ENCODE measurements at regions not wholly inside any gene's neighbourhood (a gene's known extent, or its start where the extent isn't known, plus 50 kb on each side); places are given as distances from the start of the nearest gene placed in this dataset.
"Not testable (repeated sequence)": the region's sequence is repeated elsewhere in the genome, so short reads cannot be mapped to it uniquely, and the experiment has no call there.

GRCh38 chr4:187088070-187088799, 364.6 kb upstream of the FAT1 start:
- Histone ChIP-seq H3K36me3 (ENCODE audit: insufficient read depth, low read length) (no peaks in the 10 kb centered on the region), H3K4me1 (ENCODE audit: insufficient read depth, low read length) (no peaks in the 10 kb centered on the region), H3K27ac (ENCODE audit: low read depth, low read length) (no peak overlapping the region), H3K9me3 (ENCODE audit: control insufficient read depth in 1 of 2, low read length in 2 of 2) (no peaks in the 10 kb centered on the region), H3K4me3 (ENCODE audit: low read length in 2 of 2) (no peak overlapping the region), H3K27me3 (ENCODE audit: insufficient read depth, low read length) (no peaks in the 10 kb centered on the region)
- Mint-ChIP-seq H3K27ac (peak overlapping the region in 1 of 7 donors; percentile 29), H3K4me3 (no peak overlapping the region), H3K36me3 (no peaks in the 10 kb centered on the region), H3K9me3 (peaks cover 0 to 4% (median 3%) of the 10 kb centered on the region in 8 donors), H3K4me1 (no peaks in the 10 kb centered on the region), H3K27me3 (no peaks in the 10 kb centered on the region)
- no peak for DNase-seq
- intact Hi-C loops (cut with micrococcal nuclease) = no loop called here
- POLR2A ChIA-PET (ENCODE audit: partially characterized antibody) = no interaction called here
- CTCF ChIA-PET (ENCODE audit: partially characterized antibody) = no interaction called here

DNA sequence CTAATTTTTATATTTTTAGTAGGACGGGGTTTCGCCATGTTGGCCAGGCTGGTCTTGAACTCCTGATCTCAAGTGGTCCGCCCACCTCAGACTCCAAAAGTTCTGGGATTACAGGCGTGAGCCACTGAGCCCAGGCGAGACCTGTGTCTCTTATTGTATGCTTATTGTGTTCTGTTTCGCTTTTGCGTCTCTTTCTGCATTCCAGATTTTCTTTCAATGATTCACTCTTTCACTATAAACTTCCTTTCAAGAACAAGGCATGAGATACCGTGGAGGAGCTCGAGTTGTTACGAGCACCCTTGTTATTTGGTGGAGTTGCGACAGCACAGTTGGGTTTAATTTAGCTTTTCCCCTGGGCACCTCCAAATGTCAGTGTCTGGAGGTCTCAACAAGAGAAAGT, 366.7 kb upstream of the FAT1 start:
- POLR2A ChIA-PET (ENCODE audit: partially characterized antibody) = no interaction called here
- no peaks in the 10 kb centered on the region for H3K27me3 Mint-ChIP-seq

GRCh38 chr4:187090832-187091231, 367.2 kb upstream of the FAT1 start:
- not testable (repeated sequence) for H3K27ac Mint-ChIP-seq

More for the DNA sequence above, 366.7 kb upstream of the FAT1 start:
- Mint-ChIP-seq H3K4me3 (no peak overlapping the region), H3K27ac (no peak overlapping the region), H3K36me3 (no peaks in the 10 kb centered on the region), H3K4me1 (no peaks in the 10 kb centered on the region), H3K9me3 (peaks cover 0 to 12% (median 5%) of the 10 kb centered on the region in 8 donors)
- CTCF ChIA-PET (ENCODE audit: partially characterized antibody) = no interaction called here
- H3K27me3 ChIP-seq (ENCODE audit: insufficient read depth, low read length) = no peaks in the 10 kb centered on the region
- no peaks in the 10 kb centered on the region for H3K36me3 ChIP-seq (ENCODE audit: insufficient read depth, low read length)
- DNase-seq = no peak
- no peaks in the 10 kb centered on the region for H3K9me3 ChIP-seq (ENCODE audit: control insufficient read depth in 1 of 2, low read length in 2 of 2)
- H3K4me3 ChIP-seq (ENCODE audit: low read length in 2 of 2) = no peak overlapping the region
- no peaks in the 10 kb centered on the region for H3K4me1 ChIP-seq (ENCODE audit: insufficient read depth, low read length)
- intact Hi-C loops (cut with micrococcal nuclease) = no loop called here
- H3K27ac ChIP-seq (ENCODE audit: low read depth, low read length) = no peak overlapping the region

GRCh38 chr4:187094144-187094543, 370.5 kb upstream of the FAT1 start:
- H3K27ac Mint-ChIP-seq = no peak overlapping the region
- H3K27ac ChIP-seq (ENCODE audit: low read depth, low read length) = no peak overlapping the region
- no peak overlapping the region for H3K4me3 Mint-ChIP-seq
- H3K36me3 Mint-ChIP-seq = no peaks in the 10 kb centered on the region
- H3K4me3 ChIP-seq (ENCODE audit: low read length in 2 of 2) = no peak overlapping the region
- ChIA-PET POLR2A (ENCODE audit: partially characterized antibody) (no interaction called here), CTCF (ENCODE audit: partially characterized antibody) (no interaction called here)
- intact Hi-C loops (cut with micrococcal nuclease) = no loop called here
- H3K4me1 Mint-ChIP-seq = no peaks in the 10 kb centered on the region
- no peaks in the 10 kb centered on the region for H3K9me3 ChIP-seq (ENCODE audit: control insufficient read depth in 1 of 2, low read length in 2 of 2)
- H3K36me3 ChIP-seq (ENCODE audit: insufficient read depth, low read length) = no peaks in the 10 kb centered on the region
- no peaks in the 10 kb centered on the region for H3K27me3 ChIP-seq (ENCODE audit: insufficient read depth, low read length)
- no peaks in the 10 kb centered on the region for H3K27me3 Mint-ChIP-seq
- H3K4me1 ChIP-seq (ENCODE audit: insufficient read depth, low read length) = no peaks in the 10 kb centered on the region
- H3K9me3 Mint-ChIP-seq = peaks cover 0 to 16% (median 6%) of the 10 kb centered on the region in 8 donors
- no peak for DNase-seq

More at GRCh38 chr4:187090832-187091231, 367.2 kb upstream of the FAT1 start:
- H3K36me3 Mint-ChIP-seq; H3K4me1 Mint-ChIP-seq; DNase-seq; CTCF ChIA-PET (ENCODE audit: partially characterized antibody); H3K27me3 Mint-ChIP-seq; H3K4me3 ChIP-seq (ENCODE audit: low read length in 2 of 2); H3K36me3 ChIP-seq (ENCODE audit: insufficient read depth, low read length); intact Hi-C loops (cut with micrococcal nuclease); H3K4me3 Mint-ChIP-seq; H3K4me1 ChIP-seq (ENCODE audit: insufficient read depth, low read length); H3K9me3 ChIP-seq (ENCODE audit: control insufficient read depth in 1 of 2, low read length in 2 of 2); POLR2A ChIA-PET (ENCODE audit: partially characterized antibody); H3K27me3 ChIP-seq (ENCODE audit: insufficient read depth, low read length); H3K27ac ChIP-seq (ENCODE audit: low read depth, low read length): not testable (repeated sequence)
- H3K9me3 Mint-ChIP-seq = peaks cover 0 to 16% (median 5%) of the 10 kb centered on the region in 8 donors

DNA sequence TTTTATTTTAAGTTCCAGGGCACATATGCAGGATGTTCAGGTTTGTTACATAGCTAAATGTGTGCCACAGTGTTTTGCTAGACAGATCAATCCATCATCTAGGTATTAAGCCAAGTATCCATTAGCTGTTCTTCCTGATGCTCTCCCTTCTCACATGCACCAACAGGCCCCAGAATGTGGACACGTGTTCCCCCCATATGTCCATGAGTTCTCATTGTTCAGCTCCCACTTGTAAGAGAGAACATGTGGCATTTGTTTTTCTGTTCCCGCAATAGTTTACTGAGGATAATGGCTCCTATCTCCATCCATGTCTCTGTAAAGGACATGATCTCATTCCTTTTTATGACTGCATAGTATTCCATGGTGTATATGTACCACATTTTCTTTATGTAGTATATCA, 374.8 kb upstream of the FAT1 start:
- Histone ChIP-seq H3K4me1 (ENCODE audit: insufficient read depth, low read length) (no peaks in the 10 kb centered on the region), H3K4me3 (ENCODE audit: low read length in 2 of 2) (no peak overlapping the region), H3K27ac (ENCODE audit: low read depth, low read length) (no peak overlapping the region), H3K36me3 (ENCODE audit: insufficient read depth, low read length) (no peaks in the 10 kb centered on the region), H3K9me3 (ENCODE audit: control insufficient read depth in 1 of 2, low read length in 2 of 2) (no peaks in the 10 kb centered on the region), H3K27me3 (ENCODE audit: insufficient read depth, low read length) (no peaks in the 10 kb centered on the region)
- peaks cover 0 to 15% (median 5%) of the 10 kb centered on the region in 8 donors for H3K9me3 Mint-ChIP-seq
- H3K27me3 Mint-ChIP-seq = no peaks in the 10 kb centered on the region
- no peak for DNase-seq
- intact Hi-C loops (cut with micrococcal nuclease) = no loop called here
- H3K4me3 Mint-ChIP-seq = no peak overlapping the region
- no peak overlapping the region for H3K27ac Mint-ChIP-seq
- H3K4me1 Mint-ChIP-seq = no peaks in the 10 kb centered on the region
- H3K36me3 Mint-ChIP-seq = no peaks in the 10 kb centered on the region
- CTCF ChIA-PET (ENCODE audit: partially characterized antibody) = no interaction called here
- POLR2A ChIA-PET (ENCODE audit: partially characterized antibody) = no interaction called here

DNA sequence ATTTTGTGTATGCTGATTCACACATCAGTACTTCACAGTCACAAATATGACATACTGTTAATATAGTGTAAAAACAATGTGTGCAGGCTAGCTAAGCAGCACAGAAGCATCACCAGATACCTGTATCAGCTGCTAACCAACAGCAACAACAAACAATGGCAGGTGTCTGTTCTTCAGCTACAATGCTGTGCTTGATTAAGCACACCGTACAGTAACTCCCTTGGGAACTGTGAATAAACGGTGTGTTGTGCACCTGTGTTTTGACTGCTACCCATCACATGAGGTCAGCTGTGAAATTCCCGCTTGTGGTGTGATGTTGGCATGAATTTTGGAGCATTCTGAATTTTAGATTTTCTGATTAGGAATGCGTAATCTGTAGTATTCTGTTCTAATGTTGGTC, 379.7 kb upstream of the FAT1 start:
- Mint-ChIP-seq H3K4me3 (no peak overlapping the region), H3K27ac (no peak overlapping the region), H3K9me3 (peaks cover 0 to 12% (median 5%) of the 10 kb centered on the region in 8 donors), H3K27me3 (no peaks in the 10 kb centered on the region), H3K4me1 (no peaks in the 10 kb centered on the region), H3K36me3 (no peaks in the 10 kb centered on the region)
- ChIA-PET POLR2A (ENCODE audit: partially characterized antibody) (no interaction called here), CTCF (ENCODE audit: partially characterized antibody) (no interaction called here)
- Histone ChIP-seq H3K27me3 (ENCODE audit: insufficient read depth, low read length) (no peaks in the 10 kb centered on the region), H3K27ac (ENCODE audit: low read depth, low read length) (no peak overlapping the region), H3K4me1 (ENCODE audit: insufficient read depth, low read length) (no peaks in the 10 kb centered on the region), H3K4me3 (ENCODE audit: low read length in 2 of 2) (no peak overlapping the region), H3K9me3 (ENCODE audit: control insufficient read depth in 1 of 2, low read length in 2 of 2) (no peaks in the 10 kb centered on the region), H3K36me3 (ENCODE audit: insufficient read depth, low read length) (no peaks in the 10 kb centered on the region)
- DNase-seq = no peak
- intact Hi-C loops (cut with micrococcal nuclease) = no loop called here

DNA sequence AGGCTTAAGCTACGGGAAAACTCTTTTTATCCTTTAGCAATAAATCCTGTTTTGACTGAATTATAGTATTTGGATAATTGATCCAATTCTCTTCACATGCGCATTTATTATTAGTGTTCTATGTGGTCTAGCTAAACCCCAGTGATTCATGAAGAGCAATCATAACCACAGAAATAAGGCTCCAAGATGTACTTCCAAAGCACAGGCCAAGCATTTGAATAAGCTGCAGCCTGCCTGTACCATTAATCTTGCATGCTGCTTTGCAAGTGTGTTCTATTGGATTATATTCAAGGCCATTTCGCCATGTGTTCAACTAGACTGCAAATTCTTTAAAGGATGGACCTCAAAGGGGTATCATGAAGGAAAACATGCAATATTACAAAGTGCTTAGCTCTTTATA, 385.2 kb upstream of the FAT1 start:
- Histone ChIP-seq H3K27me3 (ENCODE audit: insufficient read depth, low read length) (no peaks in the 10 kb centered on the region), H3K4me3 (ENCODE audit: low read length in 2 of 2) (no peak overlapping the region), H3K36me3 (ENCODE audit: insufficient read depth, low read length) (no peaks in the 10 kb centered on the region), H3K27ac (ENCODE audit: low read depth, low read length) (no peak overlapping the region), H3K9me3 (ENCODE audit: control insufficient read depth in 1 of 2, low read length in 2 of 2) (no peaks in the 10 kb centered on the region), H3K4me1 (ENCODE audit: insufficient read depth, low read length) (no peaks in the 10 kb centered on the region)
- H3K9me3 Mint-ChIP-seq = peaks cover 0 to 9% (median 4%) of the 10 kb centered on the region in 8 donors
- CTCF ChIA-PET (ENCODE audit: partially characterized antibody) = no interaction called here
- POLR2A ChIA-PET (ENCODE audit: partially characterized antibody) = no interaction called here
- H3K27ac Mint-ChIP-seq = no peak overlapping the region
- DNase-seq = no peak
- intact Hi-C loops (cut with micrococcal nuclease) = no loop called here
- H3K4me3 Mint-ChIP-seq = no peak overlapping the region
- H3K27me3 Mint-ChIP-seq = no peaks in the 10 kb centered on the region
- H3K36me3 Mint-ChIP-seq = no peaks in the 10 kb centered on the region
- no peaks in the 10 kb centered on the region for H3K4me1 Mint-ChIP-seq

DNA sequence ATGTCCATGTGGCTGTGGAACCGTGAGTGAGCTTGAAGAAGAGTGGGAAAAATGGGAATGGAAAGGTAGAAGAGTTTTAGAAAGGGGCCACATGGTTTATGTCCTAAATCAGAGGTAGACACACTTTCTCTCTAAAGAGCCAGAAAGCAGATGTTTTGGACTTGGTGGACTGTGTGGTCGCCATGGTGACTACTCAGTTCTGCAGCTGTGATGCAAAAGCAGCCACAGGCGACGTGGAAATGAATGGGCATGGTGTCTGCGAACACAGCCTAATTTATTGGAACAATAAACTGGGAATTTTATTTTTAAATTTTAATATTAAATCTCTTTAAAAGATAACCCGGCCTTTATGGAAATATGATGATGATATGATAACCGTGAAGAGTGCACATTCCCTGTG, 386.0 kb upstream of the FAT1 start:
- CTCF ChIA-PET (ENCODE audit: partially characterized antibody) = no interaction called here
- POLR2A ChIA-PET (ENCODE audit: partially characterized antibody) = no interaction called here
- H3K4me1 Mint-ChIP-seq = no peaks in the 10 kb centered on the region
- H3K27me3 Mint-ChIP-seq = no peaks in the 10 kb centered on the region
- no peak overlapping the region for H3K27ac Mint-ChIP-seq
- H3K4me3 ChIP-seq (ENCODE audit: low read length in 2 of 2) = no peak overlapping the region
- H3K9me3 ChIP-seq (ENCODE audit: control insufficient read depth in 1 of 2, low read length in 2 of 2) = no peaks in the 10 kb centered on the region
- no peak overlapping the region for H3K4me3 Mint-ChIP-seq
- intact Hi-C loops (cut with micrococcal nuclease) = no loop called here
- no peaks in the 10 kb centered on the region for H3K36me3 ChIP-seq (ENCODE audit: insufficient read depth, low read length)
- DNase-seq = no peak
- no peaks in the 10 kb centered on the region for H3K4me1 ChIP-seq (ENCODE audit: insufficient read depth, low read length)
- no peaks in the 10 kb centered on the region for H3K27me3 ChIP-seq (ENCODE audit: insufficient read depth, low read length)
- H3K27ac ChIP-seq (ENCODE audit: low read depth, low read length) = no peak overlapping the region
- no peaks in the 10 kb centered on the region for H3K36me3 Mint-ChIP-seq
- peaks cover 0 to 9% (median 4%) of the 10 kb centered on the region in 8 donors for H3K9me3 Mint-ChIP-seq

Data from CD4-positive, alpha-beta memory T cell (primary cell).